Activated naive CD4-positive, alpha-beta T cell treated with Interleukin-2 at 50 U/mL for 16 hours (primary cell): ENCODE measurements at regions not wholly inside any gene's neighbourhood (a gene's known extent, or its start where the extent isn't known, plus 50 kb on each side); places are given as distances from the start of the nearest gene placed in this dataset.
"Not testable (repeated sequence)": the region's sequence is repeated elsewhere in the genome, so short reads cannot be mapped to it uniquely, and the experiment has no call there.

Source experiments
- DNase-seq: peaks from one replicate; pipeline ENCODE4 v3.0.0-alpha.2; 2020

DNA sequence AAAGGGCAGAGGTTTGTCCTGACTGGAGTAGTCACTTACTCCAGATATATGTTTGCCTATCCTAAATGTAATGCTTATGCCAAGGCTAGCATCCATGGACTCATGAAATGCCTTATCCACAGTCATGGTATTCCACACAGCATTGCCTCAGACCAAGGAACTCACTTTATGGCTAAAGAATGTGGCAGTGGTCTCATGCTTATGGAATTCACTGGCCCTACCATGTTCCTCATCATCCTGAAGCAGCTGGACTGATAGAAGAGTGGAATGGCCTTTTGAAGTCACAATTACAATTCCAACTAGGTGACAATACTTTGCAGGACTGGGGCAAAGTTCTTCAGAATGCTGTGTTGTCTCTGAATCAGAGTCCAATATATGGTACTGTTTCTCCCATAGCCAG, 1014.8 kb downstream of the RAPGEF2 start:
- DNase-seq: no peak

DNA sequence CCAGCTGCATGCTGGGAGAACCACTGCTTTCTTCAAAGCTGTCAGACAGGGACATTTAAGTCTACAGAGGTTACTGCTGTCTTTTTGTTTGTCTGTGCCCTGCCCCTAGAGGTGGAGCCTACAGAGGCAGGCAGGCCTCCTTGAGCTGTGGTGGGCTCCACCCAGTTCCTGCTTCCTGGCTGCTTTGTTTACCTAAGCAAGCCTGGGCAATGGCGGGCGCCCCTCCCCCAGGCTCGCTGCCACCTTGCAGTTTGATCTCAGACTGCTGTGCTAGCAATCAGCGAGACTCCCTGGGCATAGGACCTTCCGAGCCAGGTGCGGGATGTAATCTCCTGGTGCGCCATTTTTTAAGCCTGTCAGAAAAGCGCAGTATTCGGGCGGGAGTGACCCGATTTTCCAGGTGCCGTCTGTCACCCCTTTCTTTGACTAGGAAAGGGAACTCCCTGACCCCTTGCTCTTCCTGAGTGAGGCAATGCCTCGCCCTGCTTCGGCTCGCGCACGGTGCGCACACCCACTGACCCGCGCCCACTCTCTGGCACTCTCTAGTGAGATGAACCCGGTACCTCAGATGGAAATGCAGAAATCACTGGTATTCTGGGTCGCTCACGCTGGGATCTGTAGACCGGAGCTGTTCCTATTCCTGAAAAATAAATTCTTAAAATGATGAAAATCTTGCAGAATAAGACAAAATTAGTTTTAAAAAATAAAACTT, 1022.9 kb downstream of the RAPGEF2 start:
- DNase-seq: not testable (repeated sequence)

DNA sequence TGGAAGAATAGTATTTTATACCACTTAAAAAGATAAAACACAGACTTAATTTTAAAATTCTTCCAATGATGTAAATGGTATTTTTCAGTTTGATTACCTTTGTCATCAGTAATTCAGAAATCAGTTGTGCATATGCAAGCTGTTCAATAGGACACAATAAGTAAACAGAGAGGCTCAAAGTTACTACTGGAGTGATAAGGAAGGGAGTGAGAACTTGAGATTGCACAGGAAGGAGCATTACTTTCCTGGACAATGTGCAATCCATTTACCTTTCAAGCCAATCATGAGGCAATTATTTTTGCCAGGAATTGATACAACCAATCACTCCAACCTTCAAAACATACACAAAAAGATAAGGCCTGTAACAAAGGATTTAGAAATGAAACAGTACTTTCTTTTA, 1024.3 kb downstream of the RAPGEF2 start:
- no peak for DNase-seq

DNA sequence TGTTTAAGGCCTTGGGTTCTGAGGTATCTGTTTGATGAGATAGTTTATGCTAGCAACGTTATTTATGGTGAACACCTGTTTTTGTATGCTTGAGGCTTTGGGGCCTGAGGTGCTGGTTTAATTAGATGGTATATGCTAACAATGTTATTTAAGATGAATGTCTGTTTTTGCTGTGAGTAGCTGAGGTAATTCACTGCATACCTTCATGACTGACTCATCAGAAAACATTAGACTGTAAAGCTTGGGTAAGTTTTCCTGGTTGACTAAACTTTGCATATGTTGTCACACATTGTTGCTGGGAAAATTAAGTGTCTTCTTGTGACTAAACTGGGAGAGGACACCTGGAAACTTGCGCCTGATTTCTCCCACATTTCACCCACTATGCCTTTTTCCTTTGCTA, 1026.6 kb downstream of the RAPGEF2 start:
- no peak for DNase-seq

DNA sequence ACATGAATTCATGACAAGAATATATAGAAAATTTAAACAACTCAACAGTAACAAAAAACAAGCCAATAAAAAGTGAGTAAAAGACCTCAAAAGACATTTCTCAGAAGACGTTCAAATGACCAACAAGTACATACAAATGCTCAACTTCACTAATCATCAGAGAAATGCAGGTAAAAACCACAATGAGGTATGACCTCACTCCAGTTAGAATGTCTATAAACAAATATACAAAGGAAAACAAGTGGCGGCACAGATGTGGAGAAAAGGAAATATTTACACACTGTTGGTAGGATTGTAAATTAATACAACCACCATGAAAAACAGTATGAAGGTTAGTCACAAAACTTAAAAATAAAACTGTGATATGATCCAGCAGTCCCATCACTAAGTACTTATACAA, 1033.1 kb downstream of the RAPGEF2 start:
- no peak for DNase-seq

DNA sequence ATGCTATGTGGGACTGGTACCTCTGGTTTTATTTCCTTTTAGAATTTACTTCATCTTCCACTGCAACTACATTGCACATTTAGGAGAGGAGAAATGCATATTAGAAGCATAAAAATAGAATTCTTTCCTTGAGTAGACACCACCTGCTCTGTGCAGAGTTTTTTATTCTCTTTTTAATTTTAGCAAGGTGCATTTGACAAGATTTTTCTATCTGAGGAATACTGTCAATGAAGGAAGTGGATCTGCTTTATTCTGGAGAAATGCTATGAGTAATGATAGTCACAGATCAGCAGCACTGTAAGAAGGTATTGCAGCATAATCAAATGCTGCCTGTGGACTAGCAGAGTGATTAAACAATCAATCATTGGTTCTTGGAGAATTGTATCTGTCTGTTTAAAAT, 1038.3 kb downstream of the RAPGEF2 start:
- no peak for DNase-seq

DNA sequence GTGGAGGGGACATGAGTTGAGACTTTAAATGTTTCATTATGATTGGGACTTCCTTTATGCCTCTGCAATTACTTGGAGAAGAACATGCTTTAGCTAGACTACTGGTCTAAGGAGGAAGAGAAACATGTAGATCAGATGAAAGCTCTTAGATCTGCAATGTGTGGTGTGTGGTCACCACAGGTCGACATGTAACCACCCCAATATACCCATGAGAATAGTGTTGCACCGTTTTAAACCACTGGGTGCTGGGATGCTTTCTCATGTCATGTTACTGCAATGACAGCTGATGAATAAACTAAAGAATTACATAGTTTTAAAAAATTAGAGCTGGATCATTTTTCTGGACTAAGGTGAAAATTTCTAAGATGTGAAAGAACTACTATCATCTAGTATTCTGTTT, 1039.7 kb downstream of the RAPGEF2 start:
- DNase-seq: no peak

DNA sequence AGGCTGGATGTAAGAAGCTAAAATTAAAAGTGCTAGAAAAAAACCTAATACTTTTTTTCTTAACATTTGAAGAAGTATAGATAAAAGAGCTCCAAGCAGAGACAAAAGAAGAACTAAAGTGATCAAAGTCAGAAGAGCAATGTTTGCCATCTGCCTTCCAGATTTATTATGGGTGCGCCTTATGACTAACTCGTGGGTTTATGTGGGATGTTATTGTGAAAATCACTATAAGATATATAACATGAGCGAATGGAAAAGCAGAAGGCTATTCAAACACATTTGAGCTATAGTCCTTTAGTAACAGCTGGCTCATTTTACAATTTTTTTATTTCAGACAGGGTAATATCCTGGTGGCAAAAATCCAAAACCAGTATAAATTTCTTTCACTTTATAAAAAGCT, 1040.7 kb downstream of the RAPGEF2 start:
- DNase-seq: no peak

DNA sequence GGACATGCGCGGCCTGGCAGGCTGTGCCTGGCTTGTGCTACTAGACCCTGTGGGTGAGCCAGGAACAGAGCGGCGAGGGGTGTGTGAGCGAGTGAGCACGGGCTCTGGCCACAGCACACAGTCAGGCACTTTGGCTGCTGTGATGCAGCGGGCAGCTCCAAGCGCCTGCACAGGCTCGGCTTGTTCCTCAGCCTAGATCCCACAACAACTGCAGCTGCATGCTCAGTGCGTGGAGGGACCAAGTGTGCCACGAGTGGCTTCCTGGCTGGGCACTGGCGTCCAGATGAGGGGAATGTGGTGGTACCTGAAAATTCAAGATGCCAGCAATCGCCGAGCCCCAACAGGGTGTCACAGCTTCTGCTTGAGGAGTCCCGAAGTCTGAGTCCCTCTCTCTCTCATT, 1056.6 kb downstream of the RAPGEF2 start:
- DNase-seq: no peak

DNA sequence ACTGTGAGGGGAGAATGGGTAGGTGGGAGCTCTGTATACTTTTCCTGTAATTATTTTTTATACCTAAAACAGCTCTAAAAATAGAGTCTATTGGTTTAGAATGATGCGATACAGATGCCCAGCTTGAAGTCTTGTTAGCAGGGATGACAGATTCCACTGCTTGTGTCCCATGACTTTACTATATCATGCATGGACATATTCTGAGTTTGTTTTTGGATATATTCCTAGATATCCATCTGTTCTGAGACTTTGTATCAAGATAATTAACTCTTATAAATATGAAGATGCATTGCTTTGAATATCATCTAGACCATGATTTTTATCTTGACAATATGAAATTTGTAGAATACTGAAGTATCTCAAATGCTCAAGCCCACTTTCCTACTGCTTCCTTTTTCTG, 1058.1 kb downstream of the RAPGEF2 start:
- DNase-seq: no peak

DNA sequence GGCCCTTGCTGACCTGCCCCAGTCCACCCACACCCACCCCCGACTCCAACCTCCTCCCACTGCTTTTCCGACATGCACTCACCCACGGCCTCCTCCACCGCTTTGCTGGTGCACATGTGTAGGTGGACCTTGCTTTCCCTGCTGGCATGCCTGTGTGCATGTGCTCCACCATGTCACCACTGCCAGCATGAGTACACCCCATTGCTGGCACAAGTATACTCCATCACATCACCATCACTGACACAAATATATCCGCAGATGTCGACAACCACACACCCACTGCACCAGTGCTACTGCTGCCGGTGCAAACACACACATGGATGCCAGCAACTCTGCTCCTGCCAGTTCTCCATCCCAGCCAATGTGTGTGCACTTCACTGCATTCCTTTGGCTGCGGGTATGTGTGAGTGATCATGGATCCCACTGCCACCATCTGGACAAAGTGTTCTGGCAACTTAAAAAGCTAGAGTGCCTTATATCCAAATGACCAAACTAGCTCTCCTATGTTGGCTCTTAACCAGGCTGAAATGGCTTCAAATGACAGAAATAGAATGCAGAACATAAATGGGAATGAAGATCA, 1072.3 kb downstream of the RAPGEF2 start:
- DNase-seq: no peak

DNA sequence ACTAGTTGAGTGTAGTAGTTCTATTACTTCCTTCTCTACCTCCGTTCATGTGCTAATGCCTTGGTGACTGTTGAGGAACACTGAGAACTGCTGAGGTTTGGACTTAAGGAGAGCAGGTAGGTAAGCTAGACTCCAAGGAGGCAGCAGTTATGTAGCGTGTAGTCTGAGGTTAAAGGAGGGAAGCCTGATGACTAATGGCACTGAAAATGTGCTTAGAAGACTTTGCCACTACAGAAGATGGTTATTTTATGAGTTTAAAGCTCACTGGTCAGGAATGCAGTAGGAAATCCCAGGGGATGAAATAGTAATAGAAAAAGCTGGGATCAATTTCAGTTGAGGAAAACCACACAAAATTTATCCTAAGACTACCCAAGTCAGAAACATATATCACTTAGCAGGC, 1077.3 kb downstream of the RAPGEF2 start:
- no peak for DNase-seq

DNA sequence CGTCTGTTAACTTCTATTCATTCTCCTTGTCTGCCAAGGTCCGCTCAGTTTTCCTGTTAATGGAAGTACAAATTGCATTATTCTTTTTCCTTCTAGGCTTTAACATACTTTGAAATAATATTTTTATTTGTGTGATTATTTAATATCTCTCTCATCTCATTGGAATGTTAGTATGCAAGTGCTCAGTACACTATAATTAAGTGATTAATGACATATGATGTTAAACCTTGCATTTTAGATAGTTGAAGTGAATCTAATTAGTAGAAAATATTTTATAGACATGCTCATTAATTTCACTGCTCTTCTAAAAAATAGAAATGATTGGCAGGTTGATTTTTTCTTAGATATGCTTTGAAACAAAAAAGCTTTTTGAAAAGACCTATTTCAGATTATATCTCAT, 1079.8 kb downstream of the RAPGEF2 start:
- no peak for DNase-seq

DNA sequence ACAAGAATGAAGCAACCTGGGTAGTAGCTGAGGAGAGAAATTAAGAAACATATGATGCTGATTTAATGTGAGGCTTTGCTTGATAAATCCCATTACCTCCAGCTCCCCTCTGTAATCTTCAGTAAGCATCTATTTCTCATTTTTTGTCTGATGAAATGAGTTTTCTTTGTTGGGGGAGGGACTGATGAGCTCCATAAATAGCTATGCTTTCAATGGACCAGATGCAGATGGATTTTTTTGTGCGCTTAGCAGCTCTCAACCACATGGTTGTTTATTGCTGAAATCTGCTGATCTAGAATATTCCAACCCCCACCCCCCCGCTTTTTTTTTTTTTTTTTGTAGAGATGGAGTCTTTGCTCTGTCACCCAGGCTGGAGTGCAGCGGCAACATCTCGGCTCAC, 1082.0 kb downstream of the RAPGEF2 start:
- DNase-seq: no peak

DNA sequence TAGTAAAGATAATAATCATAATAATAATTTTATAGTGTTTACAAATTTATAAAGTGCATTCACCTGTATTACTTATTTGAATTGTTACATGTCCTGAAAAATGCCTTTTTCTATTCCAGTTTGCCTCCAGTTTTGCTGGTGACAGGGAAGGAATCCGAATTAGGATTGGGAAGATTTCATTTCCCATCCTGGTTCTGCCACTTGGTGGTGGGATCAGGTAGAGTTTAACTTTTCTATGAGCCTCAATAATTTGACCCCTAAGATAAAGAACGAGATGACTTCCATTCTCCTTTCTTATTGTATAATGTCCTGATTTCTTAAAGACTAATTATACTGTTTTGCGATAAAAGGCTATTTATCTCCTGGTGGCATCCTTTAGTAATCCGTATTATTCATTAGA, 1090.9 kb downstream of the RAPGEF2 start:
- no peak for DNase-seq

DNA sequence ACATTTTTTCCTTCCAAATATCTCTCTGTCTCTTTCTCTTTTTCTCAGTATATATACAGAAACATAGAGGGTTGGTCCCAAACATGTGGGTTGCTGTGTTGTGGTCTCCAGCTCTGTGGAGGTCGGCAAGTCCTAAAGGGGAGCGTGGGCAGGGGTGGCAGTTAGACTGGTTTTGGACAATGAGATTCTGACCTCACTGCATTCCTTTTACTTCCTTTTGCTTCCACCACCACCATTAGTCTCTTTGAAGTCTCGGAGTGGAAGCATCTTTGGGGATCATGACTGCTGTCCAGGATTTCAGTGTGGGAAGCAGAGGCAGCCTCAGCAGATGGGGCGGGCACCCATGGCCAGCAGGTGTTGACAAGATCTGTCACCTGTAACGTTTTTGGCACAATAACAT, 1091.8 kb downstream of the RAPGEF2 start:
- no peak for DNase-seq

DNA sequence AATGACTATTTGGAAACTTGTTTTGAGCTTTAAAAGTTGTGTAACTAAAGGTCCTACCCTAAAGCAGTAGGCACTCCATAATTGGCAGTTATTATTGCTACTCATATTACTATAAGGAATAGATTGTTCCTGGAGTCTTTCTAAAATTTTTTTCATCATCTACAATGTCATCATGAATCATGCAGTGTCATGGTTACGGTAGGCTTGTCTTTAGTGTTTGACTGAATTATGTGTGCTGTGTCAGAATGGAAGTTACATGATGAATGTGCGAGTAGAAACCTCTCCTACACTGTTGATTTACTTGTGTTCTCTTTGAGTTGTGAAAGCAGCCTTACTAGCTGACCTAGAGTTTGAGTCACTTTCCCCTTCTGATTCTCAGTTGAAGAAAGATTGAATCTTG, 1099.9 kb downstream of the RAPGEF2 start:
- DNase-seq: no peak

DNA sequence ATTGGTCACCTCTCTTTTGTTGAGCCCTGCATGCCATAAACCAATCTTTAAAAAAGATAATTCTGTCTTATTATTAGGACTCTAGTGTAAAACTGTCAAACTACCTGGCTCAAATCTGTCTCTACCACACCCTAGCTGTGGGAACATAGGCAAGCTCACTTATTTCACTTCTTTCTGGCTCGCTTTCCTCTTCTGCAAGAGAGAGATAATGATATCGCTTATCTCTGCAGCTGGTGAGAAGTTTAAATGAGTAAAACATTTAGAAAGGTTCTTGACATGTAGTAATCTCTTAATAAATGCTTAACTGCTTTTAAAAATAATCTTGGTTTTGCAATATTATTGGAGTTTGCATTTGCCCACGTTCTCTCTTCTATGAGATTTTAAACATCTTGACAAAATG, 1109.2 kb downstream of the RAPGEF2 start:
- DNase-seq: no peak

DNA sequence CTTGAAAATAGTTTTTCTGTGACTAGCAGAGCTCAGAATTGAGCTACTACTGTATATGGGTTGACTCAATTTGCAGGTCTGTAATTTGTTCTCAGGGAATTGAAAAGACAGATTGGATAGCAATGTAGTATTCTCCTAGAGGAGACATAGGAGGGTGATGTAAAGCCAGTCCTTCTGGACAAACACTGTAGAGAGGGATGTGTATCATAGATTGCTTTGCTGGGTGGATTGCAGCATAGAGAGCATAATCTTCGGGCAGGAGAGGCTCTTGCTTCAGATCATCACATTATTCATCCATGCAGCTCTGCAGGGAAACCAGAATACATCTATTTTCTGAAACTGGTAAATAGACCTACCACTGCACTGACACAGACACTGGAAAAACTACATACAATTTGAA, 1110.5 kb downstream of the RAPGEF2 start:
- DNase-seq: no peak

DNA sequence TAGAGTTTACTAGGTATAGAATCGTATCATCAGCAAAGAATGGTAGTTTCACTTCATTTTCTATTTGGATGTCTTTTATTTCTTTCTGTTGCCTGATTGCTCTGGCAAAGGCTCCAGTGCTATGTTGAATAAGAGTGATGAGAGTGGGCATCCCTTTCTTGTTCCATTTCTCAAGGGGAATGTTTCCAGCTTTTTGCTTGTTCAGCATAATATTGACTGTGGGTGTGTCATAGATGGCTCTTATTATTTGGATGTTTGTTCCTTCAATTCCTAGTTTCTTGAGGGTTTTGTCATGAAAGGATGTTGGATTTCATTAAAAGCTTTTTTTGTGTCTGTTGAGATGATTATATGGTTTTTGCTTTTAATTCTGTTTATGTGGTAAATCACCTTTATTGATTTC, 1114.5 kb downstream of the RAPGEF2 start:
- no peak for DNase-seq

DNA sequence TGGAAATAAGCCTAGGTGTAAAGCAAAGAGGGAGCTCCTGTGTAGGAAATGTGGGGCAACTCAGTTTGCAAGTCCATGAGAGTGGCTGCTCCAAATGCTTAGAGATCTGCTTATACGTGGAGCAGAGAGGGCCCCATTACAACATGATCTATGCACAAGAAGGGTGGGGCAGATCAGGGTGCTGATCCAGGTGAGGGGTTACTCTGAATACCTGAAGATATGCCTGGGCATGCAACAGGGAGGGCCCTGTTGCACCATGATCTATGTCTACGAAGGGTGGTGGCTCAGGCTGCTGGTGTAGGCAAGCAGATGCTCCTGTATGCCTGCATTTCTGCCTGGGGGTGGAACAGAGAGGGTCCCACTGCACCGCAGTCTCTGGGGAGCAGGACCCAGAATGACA, 1121.2 kb downstream of the RAPGEF2 start:
- DNase-seq: no peak

DNA sequence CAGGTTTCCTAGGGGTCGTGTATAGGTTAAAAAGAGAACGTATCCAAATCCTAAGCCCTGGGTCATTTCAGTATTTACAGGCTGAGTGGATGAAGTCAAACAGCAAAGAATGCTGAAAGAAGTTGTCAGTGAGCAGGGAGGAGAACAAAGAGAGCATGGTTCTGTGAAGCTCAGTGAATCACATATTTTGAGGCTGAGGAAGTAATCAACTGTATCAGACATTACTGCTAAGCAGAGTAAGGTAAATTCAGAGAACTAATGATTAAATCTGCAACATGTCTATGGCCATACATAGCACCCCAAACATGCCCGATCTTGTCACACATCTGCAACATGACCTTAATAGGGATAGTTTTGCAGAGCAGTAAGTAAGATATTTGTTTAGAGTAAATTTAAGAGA, 1130.3 kb downstream of the RAPGEF2 start:
- no peak for DNase-seq

DNA sequence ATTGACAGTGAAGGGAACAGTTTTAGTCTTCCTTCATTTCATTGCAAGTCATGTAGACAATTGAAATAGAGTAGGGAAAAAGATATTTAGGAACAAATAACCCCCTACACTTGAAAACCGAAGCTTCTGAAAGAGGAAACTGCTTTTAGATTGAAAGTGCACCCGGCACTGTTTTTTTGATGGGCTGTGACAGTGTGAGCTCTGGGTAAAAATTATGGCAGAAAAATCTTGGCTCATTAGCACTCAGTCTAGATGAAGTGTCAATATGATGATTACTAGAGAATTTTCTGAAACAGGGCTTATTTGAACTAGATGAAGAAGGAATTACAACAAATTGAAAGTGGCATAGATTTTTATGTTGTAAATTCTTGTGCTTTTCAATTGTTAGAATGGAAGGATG, 1132.4 kb downstream of the RAPGEF2 start:
- no peak for DNase-seq

DNA sequence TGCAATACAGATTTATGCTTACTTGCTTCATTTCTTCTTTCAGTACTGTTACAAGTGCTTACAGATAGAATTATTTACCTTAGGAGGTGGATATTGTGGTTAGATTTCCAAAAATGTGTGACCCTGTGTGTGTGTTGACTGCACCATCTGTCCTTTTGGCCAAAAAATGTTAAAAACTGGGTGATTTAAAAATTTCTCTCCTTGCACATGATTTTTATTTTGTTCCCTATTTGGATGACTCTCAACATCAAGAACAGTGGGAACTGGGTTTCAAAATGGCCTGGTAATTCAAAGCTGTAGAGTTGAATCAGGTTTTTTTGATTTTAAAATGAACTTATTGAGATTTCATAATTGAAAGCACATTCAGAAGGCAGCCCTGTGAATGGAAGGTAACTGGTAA, 1132.9 kb downstream of the RAPGEF2 start:
- no peak for DNase-seq

DNA sequence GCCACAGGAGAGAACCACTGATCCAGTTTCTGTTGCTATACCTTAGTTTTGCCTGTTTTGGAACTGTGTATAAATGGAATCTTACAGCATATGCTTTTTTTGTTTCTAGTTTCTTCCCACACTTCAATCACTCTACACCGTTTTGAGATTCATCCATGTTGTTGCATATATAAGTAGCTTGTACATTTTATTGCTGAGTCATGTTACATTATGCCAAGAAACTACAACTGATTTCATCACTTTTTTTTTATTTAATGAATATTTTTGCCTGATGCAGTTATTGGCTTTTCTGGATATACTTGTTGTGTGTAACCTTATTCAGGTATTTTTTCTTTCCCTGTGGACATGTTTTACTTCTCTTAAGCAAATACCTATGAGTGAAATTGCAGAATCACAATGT, 1135.9 kb downstream of the RAPGEF2 start:
- no peak for DNase-seq
